ENCODE measurements at regions not wholly inside any gene's neighbourhood (a gene's known extent, or its start where the extent isn't known, plus 50 kb on each side); places are given as distances from the start of the nearest gene placed in this dataset.

GRCh38 chr17:71917715-71918114 lies 203.1 kb upstream of the SOX9 start:
- Histone ChIP-seq H3K36me3 (ENCODE audit: control insufficient read depth, insufficient read depth, low read length) (no peaks in the 10 kb centered on the region), H2BK20ac (ENCODE audit: low read depth, low read length) (no peak overlapping the region), H3K18ac (ENCODE audit: low read depth, low read length) (no peak overlapping the region), H2BK120ac (ENCODE audit: low read depth, low read length) (no peak overlapping the region), H3K56ac (ENCODE audit: extremely low read depth, insufficient read depth, low read length) (no peak overlapping the region), H3K14ac (replicated peaks; ENCODE audit: low read depth, low read length) (no peak overlapping the region), H4K8ac (ENCODE audit: low read depth in 2 of 2, low read length in 2 of 2) (no peak overlapping the region), H2AK9ac (replicated peaks; ENCODE audit: low read depth, low read length, poor library complexity) (no peak overlapping the region), H4K91ac (ENCODE audit: insufficient read depth, low read depth, low read length) (no peak overlapping the region), H3K9me3 (ENCODE audit: control insufficient read depth, insufficient read depth, low read length) (no peaks in the 10 kb centered on the region), H3K4me1 (ENCODE audit: control insufficient read depth, insufficient read depth, low read length) (no peaks in the 10 kb centered on the region; the same call in 1 of the 2 replicates), H3K4me3 (ENCODE audit: insufficient read depth, low read depth, low read length) (no peak overlapping the region), H3K27ac (ENCODE audit: insufficient read depth, low read length) (no peak overlapping the region), H3K4ac (ENCODE audit: low read depth, low read length) (no peak overlapping the region), H3K79me1 (ENCODE audit: low read depth in 1 of 2, low read length in 2 of 2) (no peaks in the 10 kb centered on the region), H3K27me3 (ENCODE audit: control insufficient read depth, insufficient read depth, low read length) (no peaks in the 10 kb centered on the region), H4K20me1 (ENCODE audit: insufficient read depth, low read length) (no peaks in the 10 kb centered on the region), H3K23ac (ENCODE audit: low read depth, low read length) (no peak overlapping the region), H2AFZ (replicated peaks; ENCODE audit: low read length, poor library complexity) (no peak overlapping the region), H2BK15ac (ENCODE audit: low read depth, low read length) (no peak overlapping the region), H2AK5ac (ENCODE audit: low read depth, low read length) (no peak overlapping the region), H2BK5ac (ENCODE audit: low read depth, low read length, poor library complexity, severe bottlenecking) (no peak overlapping the region), H4K5ac (ENCODE audit: low read depth, low read length) (no peak overlapping the region), H3K9me1 (ENCODE audit: insufficient read depth, low read length) (no peaks in the 10 kb centered on the region; the same call in 1 of the 2 replicates), H3K4me2 (ENCODE audit: low read depth, low read length) (no peak overlapping the region), H3K9ac (ENCODE audit: low read depth, low read length) (no peak overlapping the region)
- TF ChIP-seq ELK1 (IDR thresholded peaks at IDR 0.05; ENCODE audit: borderline replicate concordance, low read depth, low read length) = no peak
- no peak for TF ChIP-seq CHD1 (IDR thresholded peaks at IDR 0.05; ENCODE audit: low read depth, low read length)
- DNase-seq (no peak), ATAC-seq (ENCODE audit: low read depth) (no peak)
- dilution Hi-C loops (cut with HindIII; ENCODE audit: low sequenced_read_pairs, unreplicated experiment) (no loop called here), intact Hi-C loops (cut with micrococcal nuclease) (no loop called here), in situ Hi-C loops (cut with MboI; ENCODE audit: low sequenced_read_pairs) (no loop called here)
- no TSS peak for BruUV-seq (replicated peaks)
- CTCF ChIA-PET = no interaction called here
- POLR2A ChIA-PET (ENCODE audit: unreplicated experiment) = no interaction called here
- no CpG with 5 or more reads among the region's 2 CpGs for WGBS, 2 experiments (ENCODE audit: extremely low coverage in 2 of 2, insufficient read length in 1 of 2)

Data from IMR-90 (cell line).